ENCODE measurements at regions not wholly inside any gene's neighbourhood (a gene's known extent, or its start where the extent isn't known, plus 50 kb on each side); places are given as distances from the start of the nearest gene placed in this dataset.

DNA sequence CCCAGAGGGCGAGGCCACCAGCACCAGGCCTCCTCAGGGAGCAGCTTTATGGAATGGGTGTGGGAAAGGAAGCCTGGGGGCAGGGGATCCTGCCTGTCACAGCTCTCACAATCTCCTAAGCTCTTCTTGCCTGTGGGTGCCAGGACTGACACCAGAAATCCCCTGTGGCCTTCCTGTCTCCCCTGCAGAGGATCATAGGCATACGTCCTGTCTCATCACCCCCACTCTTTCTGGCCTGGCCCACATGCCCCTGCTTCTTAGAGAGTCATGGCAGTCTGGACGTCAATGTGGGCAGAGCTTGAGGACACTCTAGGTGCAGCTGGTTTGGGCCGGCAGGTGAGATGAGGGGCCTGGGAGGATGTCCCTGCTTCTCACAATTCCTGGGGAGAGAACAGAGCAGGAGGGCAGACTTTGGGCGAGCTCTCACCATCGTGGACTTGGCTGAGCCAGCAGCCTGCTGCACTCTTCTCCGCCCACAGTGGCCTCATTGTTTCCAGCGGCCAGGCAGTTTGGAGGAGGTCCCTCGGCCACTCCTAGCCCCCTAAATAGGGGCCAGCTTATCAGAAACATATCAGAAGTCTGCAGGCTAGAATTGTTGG lies 67.3 kb upstream of the ZFR start:
- H3K4me3 Mint-ChIP-seq: no peak overlapping the region
- no peak for DNase-seq
- H3K36me3 Mint-ChIP-seq (ENCODE audit: low read depth): no peaks in the 10 kb centered on the region
- H3K4me1 Mint-ChIP-seq: peaks cover 8% of the 10 kb centered on the region
- TF ChIP-seq, protein P1, sequence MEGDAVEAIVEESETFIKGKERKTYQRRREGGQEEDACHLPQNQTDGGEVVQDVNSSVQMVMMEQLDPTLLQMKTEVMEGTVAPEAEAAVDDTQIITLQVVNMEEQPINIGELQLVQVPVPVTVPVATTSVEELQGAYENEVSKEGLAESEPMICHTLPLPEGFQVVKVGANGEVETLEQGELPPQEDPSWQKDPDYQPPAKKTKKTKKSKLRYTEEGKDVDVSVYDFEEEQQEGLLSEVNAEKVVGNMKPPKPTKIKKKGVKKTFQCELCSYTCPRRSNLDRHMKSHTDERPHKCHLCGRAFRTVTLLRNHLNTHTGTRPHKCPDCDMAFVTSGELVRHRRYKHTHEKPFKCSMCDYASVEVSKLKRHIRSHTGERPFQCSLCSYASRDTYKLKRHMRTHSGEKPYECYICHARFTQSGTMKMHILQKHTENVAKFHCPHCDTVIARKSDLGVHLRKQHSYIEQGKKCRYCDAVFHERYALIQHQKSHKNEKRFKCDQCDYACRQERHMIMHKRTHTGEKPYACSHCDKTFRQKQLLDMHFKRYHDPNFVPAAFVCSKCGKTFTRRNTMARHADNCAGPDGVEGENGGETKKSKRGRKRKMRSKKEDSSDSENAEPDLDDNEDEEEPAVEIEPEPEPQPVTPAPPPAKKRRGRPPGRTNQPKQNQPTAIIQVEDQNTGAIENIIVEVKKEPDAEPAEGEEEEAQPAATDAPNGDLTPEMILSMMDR (IDR thresholded peaks at IDR 0.05): no peak
- no peak overlapping the region for H3K27ac Mint-ChIP-seq
- peaks cover 9% of the 10 kb centered on the region for H3K27me3 Mint-ChIP-seq (ENCODE audit: low read depth, poor library complexity)
- peaks cover under 1% of the 10 kb centered on the region for H3K9me3 Mint-ChIP-seq

DNA sequence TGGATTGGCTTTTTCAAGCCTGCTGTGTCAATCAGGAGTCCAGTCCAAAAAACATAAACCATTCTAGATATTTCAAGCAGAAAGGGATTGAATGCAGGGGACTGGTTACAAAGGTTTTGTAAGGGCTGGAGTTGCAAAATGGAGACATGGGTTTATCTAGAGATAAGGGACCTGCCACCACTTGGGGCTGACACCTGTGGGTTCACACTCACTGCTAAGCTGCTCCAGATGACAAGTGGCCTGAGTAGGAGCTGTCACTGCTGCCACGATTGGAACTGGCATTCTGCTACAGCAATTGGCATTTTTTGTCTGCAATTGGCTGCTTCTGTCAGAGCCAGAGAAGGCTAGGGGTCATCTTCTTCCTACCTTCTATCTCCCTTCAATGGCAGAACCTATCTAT lies 66.3 kb upstream of the ZFR start:
- H3K27ac Mint-ChIP-seq: no peak overlapping the region
- H3K4me3 Mint-ChIP-seq: no peak overlapping the region
- DNase-seq: no peak
- no peaks in the 10 kb centered on the region for H3K36me3 Mint-ChIP-seq (ENCODE audit: low read depth)
- H3K27me3 Mint-ChIP-seq (ENCODE audit: low read depth, poor library complexity): peaks cover 9% of the 10 kb centered on the region
- TF ChIP-seq, protein P1 (IDR thresholded peaks at IDR 0.05): no peak
- no peaks in the 10 kb centered on the region for H3K9me3 Mint-ChIP-seq
- peaks cover 17% of the 10 kb centered on the region for H3K4me1 Mint-ChIP-seq

DNA sequence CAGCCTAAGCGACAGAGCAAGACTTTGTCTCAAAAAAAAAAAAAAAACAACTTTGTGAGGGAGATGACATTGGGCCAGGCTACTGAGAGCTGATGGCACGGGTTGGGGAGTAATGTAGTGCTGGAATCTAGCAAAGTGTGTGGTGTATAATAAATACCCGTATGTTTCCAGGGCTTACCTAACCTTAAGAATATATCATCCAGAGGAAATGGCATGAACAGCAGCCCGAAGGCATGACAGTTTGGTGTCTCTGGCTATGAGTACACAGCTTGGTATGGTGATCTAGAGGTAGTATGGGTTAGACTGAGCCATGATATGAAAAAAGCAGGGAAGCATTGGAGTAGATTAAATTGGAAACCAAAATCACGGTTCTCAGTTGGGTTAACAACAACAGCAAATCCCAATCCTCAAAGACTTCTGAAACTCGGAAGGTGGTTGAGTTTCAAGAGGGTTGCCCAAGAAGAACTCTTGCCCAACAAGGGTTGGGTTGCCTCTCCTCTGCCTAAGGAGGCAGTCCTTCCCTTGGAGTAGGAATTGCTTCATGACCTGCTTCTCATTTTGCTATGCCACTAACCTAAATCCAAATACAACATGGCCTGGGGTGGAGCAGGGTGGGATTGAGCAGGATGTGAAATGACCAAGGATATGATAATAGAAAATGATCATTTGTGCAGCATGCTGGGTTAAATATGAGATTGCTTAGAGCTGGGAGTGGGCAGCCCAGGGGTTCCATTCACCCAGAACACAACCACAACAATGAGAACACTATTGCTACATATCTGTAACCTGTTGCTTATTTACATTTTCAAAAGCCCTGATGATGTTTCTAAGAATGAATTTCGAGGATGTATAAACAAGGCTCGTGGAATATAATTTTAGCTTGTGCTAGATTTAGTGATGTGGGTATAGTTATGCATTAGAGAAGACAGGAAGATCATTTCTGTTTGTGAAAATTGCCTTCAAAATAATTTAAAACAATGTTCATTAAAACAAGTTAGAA lies 64.6 kb upstream of the ZFR start:
- Mint-ChIP-seq H3K9me3 (no peaks in the 10 kb centered on the region), H3K4me3 (no peak overlapping the region), H3K27me3 (ENCODE audit: low read depth, poor library complexity) (peaks cover 5% of the 10 kb centered on the region), H3K36me3 (ENCODE audit: low read depth) (no peaks in the 10 kb centered on the region), H3K4me1 (peaks cover 34% of the 10 kb centered on the region), H3K27ac (no peak overlapping the region)
- DNase-seq: no peak
- TF ChIP-seq, protein P1 (IDR thresholded peaks at IDR 0.05): no peak

DNA sequence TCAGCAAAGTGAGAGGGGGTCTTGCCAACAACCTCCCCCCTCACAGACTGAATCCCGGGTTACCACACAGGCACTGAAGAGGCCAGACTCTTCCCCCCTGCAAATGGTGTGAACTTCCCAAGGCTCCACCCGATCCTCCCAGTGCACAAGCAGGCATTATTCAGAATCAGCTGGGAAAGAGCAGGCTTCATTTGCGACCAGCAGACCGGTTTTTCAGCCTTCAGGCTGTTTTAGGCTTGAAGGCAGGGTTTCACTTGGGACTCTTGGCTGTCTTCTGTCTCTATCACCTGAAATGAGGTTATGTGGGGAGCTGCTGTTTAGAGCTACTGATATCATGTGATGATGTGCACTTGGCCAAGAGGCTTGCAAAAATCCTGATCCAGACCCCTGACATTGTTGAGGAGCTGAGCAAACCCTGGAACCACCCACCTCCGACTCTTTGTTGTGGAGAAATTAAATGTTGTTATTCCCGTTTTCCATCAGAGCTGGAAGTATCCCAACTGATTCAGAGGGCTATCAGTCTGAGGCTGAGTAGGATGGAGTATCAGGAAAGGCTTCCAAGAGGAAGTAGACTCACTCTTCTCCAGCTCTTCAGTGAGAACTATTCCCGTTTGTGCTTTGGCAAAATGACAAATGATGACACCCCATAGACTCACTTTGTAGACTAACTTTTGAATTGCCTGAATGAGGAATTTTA lies 63.3 kb upstream of the ZFR start:
- no peaks in the 10 kb centered on the region for H3K9me3 Mint-ChIP-seq

DNA sequence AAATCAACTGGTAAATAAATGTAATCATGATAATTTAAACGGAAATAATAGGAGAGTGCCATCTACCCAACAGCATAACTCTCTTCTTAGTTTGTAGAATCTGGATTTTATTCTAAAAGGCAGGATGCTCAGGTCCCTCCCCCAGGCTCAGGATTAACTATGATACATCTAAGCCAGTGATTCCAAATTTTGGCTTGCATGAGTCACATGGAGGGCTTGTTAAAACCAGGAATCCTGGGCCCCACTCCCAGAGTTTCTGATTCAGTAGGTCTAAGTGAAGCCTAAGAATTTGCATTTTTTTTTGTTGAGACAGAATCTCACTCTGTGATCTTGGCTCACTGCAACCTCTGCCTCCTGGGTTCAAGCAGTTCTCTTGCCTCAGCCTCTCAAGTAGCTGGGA lies 62.3 kb upstream of the ZFR start:
- H3K27me3 Mint-ChIP-seq (ENCODE audit: low read depth, poor library complexity): peaks cover 8% of the 10 kb centered on the region
- H3K27ac Mint-ChIP-seq: no peak overlapping the region
- H3K36me3 Mint-ChIP-seq (ENCODE audit: low read depth): no peaks in the 10 kb centered on the region
- no peak for DNase-seq
- no peaks in the 10 kb centered on the region for H3K9me3 Mint-ChIP-seq
- H3K4me3 Mint-ChIP-seq: no peak overlapping the region
- TF ChIP-seq, protein P1 (IDR thresholded peaks at IDR 0.05): no peak
- H3K4me1 Mint-ChIP-seq: peaks cover 42% of the 10 kb centered on the region

More for the DNA sequence above, 63.3 kb upstream of the ZFR start:
- Mint-ChIP-seq H3K4me1 (peaks cover 39% of the 10 kb centered on the region), H3K27me3 (ENCODE audit: low read depth, poor library complexity) (peaks cover 5% of the 10 kb centered on the region), H3K4me3 (no peak overlapping the region), H3K36me3 (ENCODE audit: low read depth) (no peaks in the 10 kb centered on the region), H3K27ac (no peak overlapping the region)
- no peak for DNase-seq
- TF ChIP-seq, protein P1 (IDR thresholded peaks at IDR 0.05): no peak

Measured in nephron progenitor cell (in vitro differentiated cells).